HG03460 (cell line): ENCODE measurements at regions not wholly inside any gene's neighbourhood (a gene's known extent, or its start where the extent isn't known, plus 50 kb on each side); places are given as distances from the start of the nearest gene placed in this dataset.

Source experiments
- ATAC-seq: cut with Tn5 transposase; IDR thresholded peaks from one replicate; pipeline ENCODE4 v1.9.1; 2021; ENCODE audit not compliant: unreplicated experiment

DNA sequence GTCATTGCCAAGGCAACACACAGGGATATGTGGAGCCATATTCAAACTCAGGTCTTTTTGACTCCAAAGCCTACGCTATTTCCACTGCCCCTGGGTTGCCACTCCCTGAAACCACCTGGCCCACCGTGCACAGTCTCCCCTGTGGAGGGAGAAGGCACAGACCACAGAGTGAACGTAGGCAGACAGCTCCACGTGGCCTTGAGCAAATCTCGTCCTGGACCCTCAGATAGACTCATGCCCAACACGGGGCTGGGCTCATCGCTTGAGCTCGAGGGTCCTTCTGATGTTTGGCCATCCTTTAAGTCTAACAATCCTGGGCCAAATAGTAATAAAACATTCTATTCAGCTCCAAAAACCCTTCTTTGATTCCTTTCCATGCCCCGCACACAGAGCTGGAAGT is 72.0 kb downstream of the CPN2 start:
- no peak for ATAC-seq

DNA sequence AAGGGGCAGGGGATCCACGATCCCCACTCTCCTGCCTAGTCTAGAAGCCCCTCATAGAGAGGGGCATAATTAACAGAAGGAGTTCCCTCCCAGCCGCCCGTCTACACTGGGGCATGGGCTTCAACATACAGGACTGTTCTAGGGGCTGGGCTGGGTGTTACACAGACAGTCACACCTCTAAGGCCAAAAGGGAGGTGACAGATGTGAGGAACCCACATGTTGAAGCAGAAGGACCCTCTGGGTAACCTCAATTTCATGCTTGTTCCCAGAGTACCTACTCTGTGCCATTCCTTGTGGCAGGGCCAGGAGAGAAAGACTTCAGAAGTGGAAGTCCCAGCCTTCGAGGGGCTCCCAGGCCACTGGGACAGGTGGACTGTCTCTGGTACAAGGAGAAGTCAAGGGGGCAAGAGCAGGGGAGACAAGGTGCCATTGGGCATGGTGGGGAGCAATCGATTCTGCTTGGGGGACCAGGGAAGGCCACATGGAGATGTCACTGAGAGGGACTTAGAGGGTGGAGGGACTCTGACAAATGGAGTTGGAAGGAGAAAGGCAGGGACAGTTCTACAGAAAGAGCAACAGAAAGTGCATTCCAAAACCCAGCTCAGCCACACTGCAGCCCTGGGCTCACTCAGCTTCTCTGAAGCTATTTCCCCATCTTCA is 71.3 kb downstream of the CPN2 start:
- no peak for ATAC-seq

GRCh38 chr3:194280777-194281176 is 70.4 kb downstream of the CPN2 start:
- ATAC-seq, result no peak

DNA sequence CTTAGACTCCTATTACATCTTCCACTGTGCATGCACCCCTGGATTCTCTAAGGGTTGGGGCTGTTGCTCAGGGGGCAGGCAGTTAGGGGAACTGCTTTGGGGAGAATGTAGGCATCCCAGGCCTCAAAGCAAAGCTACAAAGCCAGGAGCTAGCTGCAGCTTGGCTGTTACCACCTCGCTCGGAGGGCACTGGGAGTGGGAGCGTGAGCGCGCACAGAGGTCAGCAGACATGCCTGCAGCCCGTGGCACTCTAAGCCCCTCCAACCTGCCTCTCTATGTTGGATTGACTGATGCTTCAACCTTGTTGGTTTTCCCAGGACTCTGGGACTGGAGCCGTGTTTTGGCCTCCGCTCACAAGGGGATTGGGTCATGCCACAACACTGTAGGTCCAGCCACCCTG is 69.8 kb downstream of the CPN2 start:
- ATAC-seq, result no peak

DNA sequence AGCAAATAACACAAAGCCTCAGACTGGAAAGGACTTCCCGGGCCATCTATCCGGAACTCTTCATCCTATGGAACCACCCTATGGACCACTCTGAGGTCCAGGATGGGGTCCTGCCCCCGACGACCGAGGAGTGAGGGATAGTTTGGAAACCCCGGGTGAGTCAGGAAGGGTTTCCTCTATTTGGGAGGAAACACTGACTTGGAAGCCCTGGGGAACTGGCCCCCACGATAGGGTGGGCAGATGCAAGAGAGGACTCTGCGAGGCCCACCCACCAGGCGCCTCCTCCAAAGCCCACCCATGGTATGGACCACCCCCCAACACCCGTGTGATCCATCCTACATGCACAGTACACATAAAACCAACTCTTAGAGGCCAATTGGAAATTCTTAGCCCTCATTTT is 69.4 kb downstream of the CPN2 start:
- no peak for ATAC-seq

DNA sequence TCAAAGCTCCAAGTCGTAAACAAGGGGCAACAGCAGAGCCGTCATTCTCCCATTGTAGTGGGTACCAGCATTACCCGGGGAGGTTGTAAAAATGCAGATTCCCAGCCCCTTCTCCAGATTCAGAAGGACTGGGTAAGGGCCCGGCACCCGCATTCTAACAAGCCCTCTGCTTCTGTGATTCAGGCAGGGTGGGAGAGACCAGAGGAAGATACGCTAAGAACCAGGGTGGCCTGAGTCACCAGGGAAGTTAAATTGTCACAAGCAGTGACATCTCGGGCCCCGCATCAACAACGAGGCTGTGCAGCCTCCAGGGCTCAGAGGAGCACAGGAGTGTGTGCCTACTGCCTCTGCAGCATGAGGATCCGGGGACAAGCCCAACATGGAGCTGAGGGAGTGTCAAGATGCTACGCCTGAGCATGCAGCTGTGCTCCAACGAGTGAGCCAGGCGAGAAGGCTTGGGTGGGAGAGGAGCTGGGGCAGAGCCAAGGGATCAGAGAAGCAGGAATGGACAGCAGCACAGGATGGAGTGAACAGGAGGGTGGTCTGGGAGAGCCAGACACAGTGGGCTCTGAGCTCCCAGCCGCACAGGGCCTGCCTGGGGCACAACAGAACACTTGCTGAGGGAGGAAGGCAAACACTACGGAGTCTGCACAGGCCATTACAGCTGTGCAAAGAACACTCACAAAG is 68.5 kb downstream of the CPN2 start:
- no peak for ATAC-seq

DNA sequence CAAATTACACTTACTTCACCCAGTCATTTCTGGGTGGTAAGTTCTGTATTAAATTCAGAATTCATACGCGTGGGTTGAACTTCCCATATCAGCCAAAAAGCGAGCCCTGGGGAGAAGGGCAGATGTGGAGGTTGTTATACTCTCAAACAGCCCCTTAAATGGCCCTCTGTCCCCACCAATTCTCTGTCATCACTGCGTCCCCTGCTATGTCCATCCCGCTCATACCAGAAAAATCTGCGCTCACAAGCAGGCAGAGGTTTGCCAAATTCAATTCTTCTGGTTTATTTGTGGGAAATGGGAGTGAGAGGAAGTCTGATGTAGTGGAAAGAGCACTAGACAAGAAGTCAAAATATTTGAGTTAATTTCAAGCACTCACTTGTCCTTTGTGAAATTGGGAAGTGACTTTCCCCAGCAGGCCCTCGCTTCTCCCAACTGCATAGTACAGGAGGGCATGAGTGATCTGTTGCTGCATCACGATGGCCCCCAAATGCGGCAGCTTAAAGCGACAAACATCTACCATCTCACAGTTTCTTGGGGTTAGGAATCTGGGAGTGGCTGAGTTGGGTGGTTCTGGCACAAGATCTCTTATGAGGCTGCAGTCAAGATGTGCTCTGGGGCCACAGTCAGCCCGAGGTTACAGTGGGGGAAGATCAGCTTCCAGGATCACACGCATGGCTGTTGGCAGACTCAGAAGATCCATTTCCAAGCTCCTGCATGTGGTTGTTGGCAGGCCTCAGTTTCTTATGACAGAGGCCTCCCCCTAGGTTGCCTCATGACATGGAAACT is 67.7 kb downstream of the CPN2 start:
- no peak for ATAC-seq

DNA sequence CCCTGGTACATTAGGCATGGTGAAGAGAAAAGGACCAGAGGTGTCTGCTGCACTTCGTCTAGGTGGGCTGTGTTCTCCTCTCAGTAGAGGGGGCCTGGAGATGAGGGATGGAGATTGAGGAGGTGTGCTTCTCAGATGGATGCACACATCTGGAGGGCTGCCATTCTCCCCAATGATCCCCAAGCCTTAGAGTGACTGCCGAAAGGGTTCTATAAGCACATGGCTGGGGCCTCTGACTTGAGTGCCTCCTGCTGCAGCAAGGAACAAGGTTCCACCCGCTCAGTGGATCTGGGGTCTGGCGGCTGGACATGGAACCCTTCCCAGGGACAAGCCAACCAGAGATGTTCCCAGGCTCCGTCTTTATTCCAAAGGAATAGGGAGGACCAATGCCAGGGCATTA is 66.8 kb downstream of the CPN2 start:
- no peak for ATAC-seq

DNA sequence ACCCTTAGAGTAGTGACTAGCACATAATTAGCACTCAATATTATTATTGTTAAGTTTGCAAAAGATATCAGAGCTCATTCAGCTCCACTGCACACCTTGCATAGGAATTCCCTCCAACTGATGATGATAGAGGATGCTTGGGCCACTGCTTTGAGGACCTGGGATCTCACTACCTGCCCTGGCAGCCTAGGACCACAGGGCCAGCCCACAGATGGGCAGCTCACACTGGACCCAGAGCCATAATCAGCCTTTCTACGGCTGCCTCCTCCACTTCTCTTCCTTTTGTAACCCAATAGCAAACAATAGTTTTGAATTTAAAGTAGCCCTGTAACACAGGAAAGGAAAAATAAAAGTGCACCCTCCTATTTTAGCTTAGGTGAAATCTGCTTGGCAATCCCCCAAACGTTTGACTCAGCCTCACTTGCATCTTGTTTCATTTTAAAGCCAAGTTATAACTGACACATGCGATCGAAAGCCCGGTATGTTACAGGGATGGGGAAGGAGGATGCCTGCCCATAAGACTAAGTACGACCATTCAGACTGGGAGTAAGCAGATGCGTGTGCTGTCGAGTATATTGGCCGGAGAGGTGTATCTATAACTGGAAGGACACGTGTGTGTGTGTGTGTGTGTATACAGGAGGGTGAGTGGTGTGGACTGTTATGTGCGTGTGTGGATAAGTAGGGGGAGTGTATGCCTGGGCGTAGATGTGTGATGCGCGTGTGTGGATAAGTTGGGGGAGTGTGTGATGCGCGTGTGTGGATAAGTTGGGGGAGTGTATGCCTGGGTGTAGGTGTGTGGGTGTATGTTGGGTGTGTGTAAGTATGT is 65.9 kb downstream of the CPN2 start:
- ATAC-seq, result no peak

DNA sequence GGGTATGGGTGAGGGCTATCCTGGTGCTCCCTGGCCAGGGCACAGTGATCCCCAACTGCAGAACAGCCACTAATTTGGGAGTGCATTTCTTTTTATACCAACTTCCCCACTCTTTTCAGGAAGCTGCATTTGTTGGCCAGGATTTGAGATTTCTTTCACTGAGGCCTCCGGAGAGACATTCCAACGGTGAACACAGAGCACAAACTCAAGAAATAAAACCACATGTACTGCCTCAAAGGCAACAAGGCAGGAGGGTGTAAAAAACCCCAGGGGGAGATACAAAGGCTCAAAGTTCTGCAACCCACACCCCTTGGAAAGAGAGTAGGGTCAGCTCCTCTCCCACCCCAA is 65.3 kb downstream of the CPN2 start:
- no peak for ATAC-seq

DNA sequence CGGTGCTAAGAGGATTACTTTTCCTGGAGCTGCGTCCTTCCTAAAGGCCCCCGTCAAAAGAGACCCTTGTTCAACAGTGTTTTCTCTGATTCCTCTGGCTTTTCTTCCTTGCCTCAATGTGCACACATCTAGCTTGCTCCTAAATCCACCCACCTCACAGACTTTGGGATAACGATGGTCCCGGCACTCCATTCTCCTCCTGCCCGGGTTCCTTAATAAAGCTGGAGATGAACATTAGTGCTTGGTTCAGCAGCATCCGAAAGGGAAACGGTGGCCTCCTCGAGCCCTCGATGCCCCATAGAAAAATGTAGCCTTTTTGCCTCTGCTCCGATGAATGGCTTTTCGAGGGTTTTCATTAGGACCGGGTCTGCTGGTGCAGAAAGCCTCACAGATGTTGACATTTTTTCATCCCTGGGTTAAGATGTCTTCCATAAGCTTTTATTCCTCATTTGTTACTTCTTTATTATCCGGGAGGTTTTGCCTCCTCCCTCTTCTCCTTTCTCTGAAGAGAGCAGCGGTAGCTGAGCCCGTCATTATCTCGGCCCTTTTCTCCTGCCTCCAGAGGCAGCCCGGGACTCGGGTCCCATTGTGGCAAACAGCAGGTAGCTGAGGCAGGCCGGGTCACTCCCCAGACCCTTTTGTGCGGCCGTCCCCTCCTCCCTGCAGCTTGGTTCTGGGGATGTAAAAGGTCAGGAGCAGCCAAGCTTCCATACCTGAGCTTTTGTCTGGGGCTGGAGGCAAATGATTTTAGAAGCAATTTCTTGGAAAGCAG is 64.6 kb downstream of the CPN2 start:
- ATAC-seq, result no peak

DNA sequence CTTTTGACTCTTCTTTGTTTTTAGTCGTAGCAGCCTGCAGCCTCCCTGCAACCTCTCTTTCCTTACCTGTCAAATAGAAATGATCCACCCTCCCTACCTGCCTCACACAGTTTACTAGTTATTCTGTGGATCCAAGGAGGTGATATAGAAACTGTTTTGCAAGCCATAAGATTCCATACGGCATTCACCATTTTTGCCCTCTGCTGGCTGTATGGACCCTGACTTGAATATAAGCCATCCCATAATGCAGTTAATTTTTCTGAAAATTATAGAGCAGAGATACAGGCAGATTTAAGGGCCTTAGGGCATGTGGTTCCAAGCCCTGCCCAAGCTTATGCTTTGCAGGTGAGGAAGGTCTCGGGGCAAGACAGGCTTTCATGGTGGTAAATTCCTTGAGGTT is 63.8 kb downstream of the CPN2 start:
- ATAC-seq, result no peak

GRCh38 chr3:194287977-194288706 is 63.0 kb downstream of the CPN2 start:
- ATAC-seq, result no peak
